GM23338 (cell line): ENCODE measurements at regions not wholly inside any gene's neighbourhood (a gene's known extent, or its start where the extent isn't known, plus 50 kb on each side); places are given as distances from the start of the nearest gene placed in this dataset.

Source experiments
- CREB1 ChIP-seq: fragments of 250-450 bp; sonication (Bioruptor Pico); IDR thresholded peaks from 2 replicates; pipeline ENCODE4 v1.5.0; 2020; ENCODE audit warnings: low read depth, mild to moderate bottlenecking, moderate library complexity
- EZH2 ChIP-seq: fragments of 200-600 bp; sonication (generic); IDR thresholded peaks from one replicate; pipeline ENCODE4 v1.8.0; 2017; ENCODE audit warnings: antibody characterized with exemption, mild to moderate bottlenecking, low read depth; ENCODE audit not compliant: unreplicated experiment
- POLR2AphosphoS5 ChIP-seq: IDR thresholded peaks from 2 replicates; pipeline ENCODE4 v1.6.1; 2016; ENCODE audit warnings: antibody characterized with exemption, low read depth
- REST ChIP-seq: IDR thresholded peaks from one replicate; pipeline ENCODE4 v1.6.1; 2018; ENCODE audit warnings: antibody characterized with exemption; ENCODE audit not compliant: unreplicated experiment
- STAT1 ChIP-seq: IDR thresholded peaks from one replicate; pipeline ENCODE4 v1.6.1; 2016; ENCODE audit warnings: antibody characterized with exemption; ENCODE audit not compliant: unreplicated experiment
- ZNF331 ChIP-seq: fragments of 250-450 bp; sonication (Bioruptor Pico); IDR thresholded peaks from 2 replicates; pipeline ENCODE4 v1.5.0; 2020; ENCODE audit warnings: low read depth, mild to moderate bottlenecking, moderate library complexity
- TF ChIP-seq, protein P1 (sequence below), 2 experiments: fragments of 200-600 bp in 1 of 2; sonication (generic) in 1 of 2; conservative IDR thresholded peaks; 2 replicates each; pipeline versions ENCODE4 v1.5.1 to v1.6.1; 2016 to 2017; ENCODE audit warnings: antibody characterized with exemption in 2 of 2, low read depth in 2 of 2, mild to moderate bottlenecking in 2 of 2, moderate library complexity in 1 of 2

GRCh38 chr15:93476491-93477177 lies 387.6 kb upstream of the RGMA start:
- TF ChIP-seq, protein P1, sequence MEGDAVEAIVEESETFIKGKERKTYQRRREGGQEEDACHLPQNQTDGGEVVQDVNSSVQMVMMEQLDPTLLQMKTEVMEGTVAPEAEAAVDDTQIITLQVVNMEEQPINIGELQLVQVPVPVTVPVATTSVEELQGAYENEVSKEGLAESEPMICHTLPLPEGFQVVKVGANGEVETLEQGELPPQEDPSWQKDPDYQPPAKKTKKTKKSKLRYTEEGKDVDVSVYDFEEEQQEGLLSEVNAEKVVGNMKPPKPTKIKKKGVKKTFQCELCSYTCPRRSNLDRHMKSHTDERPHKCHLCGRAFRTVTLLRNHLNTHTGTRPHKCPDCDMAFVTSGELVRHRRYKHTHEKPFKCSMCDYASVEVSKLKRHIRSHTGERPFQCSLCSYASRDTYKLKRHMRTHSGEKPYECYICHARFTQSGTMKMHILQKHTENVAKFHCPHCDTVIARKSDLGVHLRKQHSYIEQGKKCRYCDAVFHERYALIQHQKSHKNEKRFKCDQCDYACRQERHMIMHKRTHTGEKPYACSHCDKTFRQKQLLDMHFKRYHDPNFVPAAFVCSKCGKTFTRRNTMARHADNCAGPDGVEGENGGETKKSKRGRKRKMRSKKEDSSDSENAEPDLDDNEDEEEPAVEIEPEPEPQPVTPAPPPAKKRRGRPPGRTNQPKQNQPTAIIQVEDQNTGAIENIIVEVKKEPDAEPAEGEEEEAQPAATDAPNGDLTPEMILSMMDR (conservative IDR thresholded peaks at IDR 0.05; ENCODE audit: low read depth in 2 of 2), result no peak
- TF ChIP-seq EZH2 (no peak), ZNF331 (CRISPR knock-in tag) (no peak), POLR2AphosphoS5 (no peak), REST (no peak), STAT1 (no peak), CREB1 (CRISPR knock-in tag) (no peak)
